MM.1S (cell line): ENCODE measurements at regions not wholly inside any gene's neighbourhood (a gene's known extent, or its start where the extent isn't known, plus 50 kb on each side); places are given as distances from the start of the nearest gene placed in this dataset.

Experiments
- EZH2 ChIP-seq: fragments of 300-600 bp; sonication (generic); optimal IDR thresholded peaks from 2 replicates; pipeline ENCODE3; 2017; ENCODE audit warnings: low read depth, mild to moderate bottlenecking, antibody characterized with exemption, low read length, mixed read lengths
- TF ChIP-seq, protein P1 (sequence below): fragments of 300-600 bp; sonication (generic); IDR thresholded peaks from 2 replicates; pipeline ENCODE4 v1.5.1; 2016; ENCODE audit warnings: antibody characterized with exemption, low read length, mixed read lengths

DNA sequence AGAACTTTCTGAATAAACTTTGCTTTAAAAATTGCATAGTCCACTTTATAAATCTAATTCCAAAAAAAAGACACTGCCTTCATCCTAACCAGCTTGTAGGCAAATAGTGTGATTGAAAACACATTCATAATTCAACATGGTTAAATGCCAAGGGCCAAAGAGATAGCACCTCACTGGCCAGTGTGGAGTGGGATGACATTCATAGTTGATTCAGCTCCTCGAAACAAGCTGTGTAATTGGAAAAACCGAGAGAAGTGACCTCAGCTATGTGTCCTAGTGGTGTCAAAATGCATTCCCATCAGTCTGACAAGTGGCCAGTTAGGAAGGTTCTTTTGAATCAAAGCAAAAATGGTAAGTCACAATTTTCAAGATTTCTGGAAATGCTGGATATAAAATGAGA is 1068.5 kb upstream of the CELF4 start:
- TF ChIP-seq, protein P1, sequence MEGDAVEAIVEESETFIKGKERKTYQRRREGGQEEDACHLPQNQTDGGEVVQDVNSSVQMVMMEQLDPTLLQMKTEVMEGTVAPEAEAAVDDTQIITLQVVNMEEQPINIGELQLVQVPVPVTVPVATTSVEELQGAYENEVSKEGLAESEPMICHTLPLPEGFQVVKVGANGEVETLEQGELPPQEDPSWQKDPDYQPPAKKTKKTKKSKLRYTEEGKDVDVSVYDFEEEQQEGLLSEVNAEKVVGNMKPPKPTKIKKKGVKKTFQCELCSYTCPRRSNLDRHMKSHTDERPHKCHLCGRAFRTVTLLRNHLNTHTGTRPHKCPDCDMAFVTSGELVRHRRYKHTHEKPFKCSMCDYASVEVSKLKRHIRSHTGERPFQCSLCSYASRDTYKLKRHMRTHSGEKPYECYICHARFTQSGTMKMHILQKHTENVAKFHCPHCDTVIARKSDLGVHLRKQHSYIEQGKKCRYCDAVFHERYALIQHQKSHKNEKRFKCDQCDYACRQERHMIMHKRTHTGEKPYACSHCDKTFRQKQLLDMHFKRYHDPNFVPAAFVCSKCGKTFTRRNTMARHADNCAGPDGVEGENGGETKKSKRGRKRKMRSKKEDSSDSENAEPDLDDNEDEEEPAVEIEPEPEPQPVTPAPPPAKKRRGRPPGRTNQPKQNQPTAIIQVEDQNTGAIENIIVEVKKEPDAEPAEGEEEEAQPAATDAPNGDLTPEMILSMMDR = no peak
- no peak for TF ChIP-seq EZH2
